GM21619 (cell line): ENCODE measurements at regions not wholly inside any gene's neighbourhood (a gene's known extent, or its start where the extent isn't known, plus 50 kb on each side); places are given as distances from the start of the nearest gene placed in this dataset.

Experiments
- ATAC-seq: cut with Tn5 transposase; IDR thresholded peaks from one replicate; pipeline ENCODE4 v1.9.1; 2021; ENCODE audit not compliant: unreplicated experiment

GRCh38 chr13:39281539-39282150, 243.4 kb downstream of the NHLRC3 start:
- ATAC-seq, result no peak

DNA sequence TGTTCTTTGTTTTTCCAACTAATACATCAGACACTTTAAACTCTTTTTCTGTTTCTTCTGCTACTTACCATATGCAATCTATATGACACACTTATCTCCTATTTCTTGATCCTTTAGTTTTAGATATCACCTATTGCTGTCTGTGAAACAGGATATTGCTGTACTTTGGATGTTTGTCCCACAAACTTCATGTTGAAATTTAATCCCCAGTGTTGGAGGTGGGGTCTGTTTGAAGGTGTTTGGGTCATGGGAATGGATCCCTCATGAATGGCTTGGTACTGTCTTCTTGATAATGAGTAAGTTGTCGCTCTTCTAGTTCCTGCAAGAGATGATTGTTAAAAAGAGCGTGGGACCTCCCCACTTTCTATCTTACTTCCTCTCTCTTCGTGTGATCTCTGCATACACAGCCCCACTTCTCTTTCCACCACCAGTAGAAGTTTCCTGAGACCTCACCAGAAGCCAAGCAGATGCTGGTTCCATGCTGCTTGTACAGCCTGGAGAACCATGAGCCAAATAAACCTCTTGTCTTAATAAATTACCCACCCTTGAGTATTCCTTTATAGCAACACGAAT, 244.2 kb downstream of the NHLRC3 start:
- ATAC-seq, result peak; percentile 95

DNA sequence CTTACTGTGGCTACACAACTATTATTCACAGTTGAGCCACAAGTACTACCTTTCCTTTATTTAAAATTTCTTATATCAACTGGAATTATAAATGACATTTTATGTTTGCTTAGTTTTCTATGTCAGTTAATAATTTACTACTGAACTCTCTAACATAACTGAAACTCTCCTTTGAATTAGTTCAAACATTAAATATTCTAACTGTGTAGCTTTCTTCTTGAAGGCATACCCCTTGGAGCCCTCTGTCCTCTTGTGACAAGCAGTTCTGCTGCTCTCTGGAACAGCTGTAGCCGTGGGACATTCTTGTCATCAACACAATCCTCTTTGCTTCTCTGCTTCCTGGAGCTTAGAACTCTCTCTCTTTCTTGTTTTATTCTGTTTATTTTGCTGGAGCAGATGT, 244.8 kb downstream of the NHLRC3 start:
- ATAC-seq, result no peak

GRCh38 chr13:39284801-39285388, 246.6 kb downstream of the NHLRC3 start:
- ATAC-seq, result no peak
